A549 (cell line): ENCODE measurements at regions not wholly inside any gene's neighbourhood (a gene's known extent, or its start where the extent isn't known, plus 50 kb on each side); places are given as distances from the start of the nearest gene placed in this dataset.

ENCODE experiments used
- ATOH8 ChIP-seq: fragments of 250-450 bp; sonication (Bioruptor Pico); IDR thresholded peaks from 2 replicates; pipeline ENCODE4 v1.5.0; 2020; ENCODE audit warnings: low read depth, mild to moderate bottlenecking, moderate library complexity
- CEBPB ChIP-seq, 2 experiments: fragments of >200 bp in 1 of 2; sonication (Bioruptor Twin) in 1 of 2; formaldehyde crosslinking in 1 of 2; IDR thresholded peaks; 2 replicates each; pipeline ENCODE4 v1.6.1; 2012 to 2016
- CHD2 ChIP-seq: fragments of 150-350 bp; IDR thresholded peaks from 2 replicates; pipeline ENCODE4 v1.6.1; 2014; ENCODE audit warnings: low read length; ENCODE audit not compliant: partially characterized antibody
- CTCF ChIP-seq: fragments of >200 bp; sonication (Bioruptor Twin); formaldehyde crosslinking; IDR thresholded peaks from 3 replicates; pipeline ENCODE4 v1.5.1; 2016
- EP300 ChIP-seq, 2 experiments: fragments of >200 bp; sonication (Bioruptor Twin); formaldehyde crosslinking; IDR thresholded peaks; 2 replicates in 1 of 2; 3 replicates in 1 of 2; pipeline ENCODE4 v1.6.1; 2016 to 2017
- NR3C1 ChIP-seq: fragments of >200 bp; sonication (Bioruptor Twin); formaldehyde crosslinking; IDR thresholded peaks from 3 replicates; pipeline ENCODE4 v1.6.1; 2017

GRCh38 chr7:155226261-155227003 lies 71.2 kb upstream of the INSIG1 start:
- TF ChIP-seq EP300 (IDR thresholded peaks at IDR 0.05) (no peak), CHD2 (no peak), CTCF (no peak), NR3C1 (no peak), ATOH8 (CRISPR knock-in tag) (no peak), CEBPB (IDR thresholded peaks at IDR 0.05) (no peak)
